SK-N-SH (cell line): ENCODE measurements at regions not wholly inside any gene's neighbourhood (a gene's known extent, or its start where the extent isn't known, plus 50 kb on each side); places are given as distances from the start of the nearest gene placed in this dataset.

Experiments
- CTCF ChIA-PET: fragments of 300-600, 350-600 bp; formaldehyde crosslinking; extraction: SDS; loops from one replicate; lab custom pipeline; 2021; lab: Yijun Ruan, JAX
- POLR2A ChIA-PET: fragments of 350-600 bp; sonication (Branson Sonifier 250); formaldehyde crosslinking; extraction: SDS; loops from one replicate; lab custom pipeline; 2020; ENCODE audit warnings: antibody characterized with exemption, inconsistent platforms; lab: Yijun Ruan, JAX
- DNase-seq: peaks from one replicate; pipeline ENCODE4 v3.0.0; 2012
- H2AFZ ChIP-seq: fragments of 200-600 bp; sonication (generic); 2 replicates; pipeline ENCODE4 v1.8.1; 2016; ENCODE audit warnings: antibody characterized with exemption, mild to moderate bottlenecking, low read depth
- H3F3A ChIP-seq: fragments of 200-600 bp; sonication (generic); replicated peaks from 2 replicates; pipeline ENCODE3; 2016; ENCODE audit warnings: antibody characterized with exemption, mild to moderate bottlenecking; ENCODE audit not compliant: insufficient read depth
- H3K27ac ChIP-seq, 2 experiments: fragments of 200-500 bp in 1 of 2; fragments of 200-600 bp in 1 of 2; sonication (Bioruptor generic) in 1 of 2; sonication (generic), shearing (Covaris generic) in 1 of 2; 2 replicates each; pipeline versions ENCODE4 v1.5.1 to v1.6.1; 2014 to 2016; ENCODE audit warnings: low read depth in 2 of 2, inconsistent platforms in 1 of 2, low read length in 1 of 2, mild to moderate bottlenecking in 1 of 2, mixed read lengths in 1 of 2
- H3K27me3 ChIP-seq: fragments of 200-600 bp; sonication (generic), shearing (Covaris generic); 2 replicates; pipeline ENCODE4 v1.6.1; 2016; ENCODE audit warnings: mixed run types; ENCODE audit not compliant: insufficient read depth
- H3K36me3 ChIP-seq, 2 experiments: fragments of 200-500 bp in 1 of 2; fragments of 200-600 bp in 1 of 2; sonication (Bioruptor generic) in 1 of 2; sonication (generic) in 1 of 2; replicated peaks in 1 of 2; 2 replicates each; pipeline versions ENCODE3 to v1.5.1; 2014 to 2016; ENCODE audit warnings: low read length in 1 of 2, mild to moderate bottlenecking in 1 of 2; ENCODE audit not compliant: insufficient read depth in 2 of 2, control insufficient read depth in 1 of 2
- H3K4me1 ChIP-seq, 2 experiments: fragments of 200-500 bp in 1 of 2; fragments of 200-600 bp in 1 of 2; sonication (Bioruptor generic) in 1 of 2; sonication (generic), shearing (Covaris generic) in 1 of 2; 2 replicates each; pipeline versions ENCODE4 v1.5.1 to v1.6.1; 2014 to 2016; ENCODE audit warnings: low read depth in 1 of 2, low read length in 1 of 2, mixed run types in 1 of 2; ENCODE audit not compliant: insufficient read depth in 2 of 2, control insufficient read depth in 1 of 2
- H3K4me2 ChIP-seq: fragments of 200-600 bp; sonication (generic), shearing (Covaris generic); 2 replicates; pipeline ENCODE4 v1.6.1; 2017; ENCODE audit warnings: mixed run types
- H3K4me3 ChIP-seq, 2 experiments: fragments of 200-500 bp in 1 of 2; fragments of 200-600 bp in 1 of 2; sonication (Bioruptor generic) in 1 of 2; sonication (generic), shearing (Covaris generic) in 1 of 2; 2 replicates each; pipeline versions ENCODE4 v1.5.1 to v1.8.1; 2014 to 2016; ENCODE audit warnings: low read depth in 2 of 2, inconsistent platforms in 1 of 2, low read length in 1 of 2, mild to moderate bottlenecking in 1 of 2, mixed read lengths in 1 of 2, moderate library complexity in 1 of 2
- H3K79me2 ChIP-seq: fragments of 200-600 bp; sonication (generic); 2 replicates; pipeline ENCODE4 v1.8.1; 2017; ENCODE audit warnings: mild to moderate bottlenecking; ENCODE audit not compliant: insufficient read depth
- H3K9ac ChIP-seq: fragments of 200-600 bp; sonication (generic); 2 replicates; pipeline ENCODE4 v1.6.1; 2017; ENCODE audit warnings: mixed run types
- H3K9me2 ChIP-seq: fragments of 200-600 bp; sonication (generic); 2 replicates; pipeline ENCODE4 v1.6.1; 2017; ENCODE audit warnings: mixed run types
- H3K9me3 ChIP-seq: fragments of 200-600 bp; sonication (generic); 2 replicates; pipeline ENCODE4 v1.6.1; 2017; ENCODE audit warnings: mixed run types, mild to moderate bottlenecking, moderate library complexity
- H4K20me1 ChIP-seq: fragments of 200-600 bp; sonication (generic); 2 replicates; pipeline ENCODE4 v1.6.1; 2017; ENCODE audit warnings: mild to moderate bottlenecking, mixed run types; ENCODE audit not compliant: insufficient read depth
- CHD2 ChIP-seq: fragments of 150-350 bp; IDR thresholded peaks from 2 replicates; pipeline ENCODE4 v1.6.1; 2018; ENCODE audit warnings: low read length; ENCODE audit not compliant: partially characterized antibody
- ELF1 ChIP-seq: IDR thresholded peaks from 2 replicates; pipeline ENCODE4 v1.4.0; 2012
- EP300 ChIP-seq, 2 experiments: IDR thresholded peaks; 2 replicates each; pipeline versions ENCODE4 v1.4.0 to v1.6.1; 2012; ENCODE audit warnings: borderline replicate concordance in 1 of 2, low read depth in 1 of 2, low read length in 1 of 2
- JUND ChIP-seq: IDR thresholded peaks from 2 replicates; pipeline ENCODE4 v1.4.0; 2012
- MEF2A ChIP-seq: IDR thresholded peaks from 2 replicates; pipeline ENCODE4 v1.4.0; 2012; ENCODE audit warnings: low read depth, borderline replicate concordance
- MXI1 ChIP-seq: IDR thresholded peaks from 2 replicates; pipeline ENCODE4 v1.6.1; 2012; ENCODE audit warnings: mild to moderate bottlenecking, low read depth, low read length, improper control_type of control experiment
- NFIC ChIP-seq: IDR thresholded peaks from 2 replicates; pipeline ENCODE4 v1.4.0; 2012; ENCODE audit warnings: borderline replicate concordance
- NRF1 ChIP-seq: IDR thresholded peaks from 2 replicates; pipeline ENCODE4 v1.6.1; 2012; ENCODE audit warnings: low read depth, mild to moderate bottlenecking, low read length
- POLR2AphosphoS5 ChIP-seq: IDR thresholded peaks from 2 replicates; pipeline ENCODE4 v1.6.1; 2012; ENCODE audit warnings: low read depth, low read length
- RCOR1 ChIP-seq: fragments of 150-350 bp; IDR thresholded peaks from 2 replicates; pipeline ENCODE4 v1.6.1; 2017; ENCODE audit warnings: antibody characterized with exemption, low read length
- RXRA ChIP-seq: IDR thresholded peaks from 2 replicates; pipeline ENCODE4 v1.4.0; 2012; ENCODE audit warnings: low read depth, mild to moderate bottlenecking, borderline replicate concordance
- SIN3A ChIP-seq: IDR thresholded peaks from 2 replicates; pipeline ENCODE4 v1.6.1; 2012; ENCODE audit warnings: low read depth, mild to moderate bottlenecking, low read length, moderate library complexity, borderline replicate concordance
- SMC3 ChIP-seq: IDR thresholded peaks from 2 replicates; pipeline ENCODE4 v1.6.1; 2012; ENCODE audit warnings: low read depth, low read length, improper control_type of control experiment
- YY1 ChIP-seq: IDR thresholded peaks from 2 replicates; pipeline ENCODE4 v1.4.0; 2012; ENCODE audit warnings: low read depth, mild to moderate bottlenecking
- WGBS: methylation state at CpG from one replicate; pipeline ENCODE4 v1.1.6; 2017; ENCODE audit warnings: low lambda C conversion rate; 5-methylcytosine and 5-hydroxymethylcytosine counted together
- TF ChIP-seq, protein P1 (sequence below): fragments of 150-350 bp; IDR thresholded peaks from 2 replicates; pipeline ENCODE4 v1.6.1; 2017; ENCODE audit warnings: antibody characterized with exemption, low read length, low read depth, borderline replicate concordance
- TF ChIP-seq, protein P2 (sequence below): fragments of 200-600 bp; sonication (generic); IDR thresholded peaks from 2 replicates; pipeline ENCODE4 v1.6.1; 2017; ENCODE audit warnings: antibody characterized with exemption, mild to moderate bottlenecking, moderate library complexity
- TF ChIP-seq, protein P3 (sequence below): IDR thresholded peaks from 2 replicates; pipeline ENCODE4 v1.4.0; 2012; ENCODE audit warnings: low read depth, borderline replicate concordance
- TF ChIP-seq, protein P4 (sequence below): IDR thresholded peaks from 2 replicates; pipeline ENCODE4 v1.6.1; 2012; ENCODE audit warnings: mild to moderate bottlenecking, low read depth, low read length, moderate library complexity

DNA sequence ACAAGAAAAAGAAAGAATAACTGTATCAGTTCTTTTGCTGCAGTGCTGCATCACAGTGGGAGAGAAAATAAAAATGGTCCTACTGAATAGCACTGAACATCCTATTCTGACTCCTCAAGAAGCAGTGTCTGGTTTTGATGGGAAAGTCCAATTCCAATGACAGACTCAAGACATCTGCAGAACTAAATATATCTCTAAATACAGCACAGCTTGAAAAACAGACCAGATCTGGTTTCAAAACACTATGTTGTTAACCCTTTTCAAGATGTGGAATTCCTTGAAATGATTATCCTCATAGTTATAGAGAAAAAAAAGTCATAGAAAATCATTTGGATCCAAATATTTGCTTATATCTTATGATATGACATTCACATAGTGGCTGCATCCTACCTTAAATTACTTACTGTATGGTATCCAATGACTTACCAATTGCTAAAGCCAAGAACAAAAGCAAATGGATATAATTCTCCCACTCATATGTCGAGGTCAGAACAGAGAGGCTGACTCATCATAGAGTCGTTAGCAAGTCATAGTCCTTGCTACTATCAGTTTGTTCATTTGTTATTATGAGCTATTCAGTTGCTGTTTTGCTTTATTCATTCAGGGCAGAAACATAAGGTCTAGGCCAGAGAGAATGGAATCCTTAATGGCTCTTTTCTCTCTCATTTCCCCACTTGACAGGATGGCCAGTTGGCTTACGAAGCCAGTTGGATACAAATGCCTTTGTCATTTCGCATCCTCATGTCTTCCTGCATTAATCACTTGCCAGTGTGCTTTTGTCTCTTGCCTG, 62.5 kb upstream of the ACVR2A start:
- Histone ChIP-seq H3K79me2 (no peaks in the 10 kb centered on the region), H3K4me1 (no peaks in the 10 kb centered on the region), H3K36me3 (no peaks in the 10 kb centered on the region), H3K9me3 (no peaks in the 10 kb centered on the region)
- CTCF ChIA-PET = no interaction called here
- TF ChIP-seq CHD2 = no peak
- TF ChIP-seq, protein P1, sequence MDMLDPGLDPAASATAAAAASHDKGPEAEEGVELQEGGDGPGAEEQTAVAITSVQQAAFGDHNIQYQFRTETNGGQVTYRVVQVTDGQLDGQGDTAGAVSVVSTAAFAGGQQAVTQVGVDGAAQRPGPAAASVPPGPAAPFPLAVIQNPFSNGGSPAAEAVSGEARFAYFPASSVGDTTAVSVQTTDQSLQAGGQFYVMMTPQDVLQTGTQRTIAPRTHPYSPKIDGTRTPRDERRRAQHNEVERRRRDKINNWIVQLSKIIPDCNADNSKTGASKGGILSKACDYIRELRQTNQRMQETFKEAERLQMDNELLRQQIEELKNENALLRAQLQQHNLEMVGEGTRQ = no peak
- TF ChIP-seq POLR2AphosphoS5 = no peak
- TF ChIP-seq, all 33 proteins: peak for 0
- no peak overlapping the region for H2AFZ ChIP-seq
- POLR2A ChIA-PET = no interaction called here
- no peak overlapping the region for H3K4me3 ChIP-seq
- peaks cover 5% of the 10 kb centered on the region for H3F3A ChIP-seq
- WGBS = 33% methylated on average over 4 of the region's 4 CpGs
- H3K27me3 ChIP-seq = no peaks in the 10 kb centered on the region
- H4K20me1 ChIP-seq = no peaks in the 10 kb centered on the region
- H3K27ac ChIP-seq = no peak overlapping the region
- no peak overlapping the region for H3K4me2 ChIP-seq
- no peak for DNase-seq
- H3K9ac ChIP-seq = no peak overlapping the region
- no peaks in the 10 kb centered on the region for H3K9me2 ChIP-seq

DNA sequence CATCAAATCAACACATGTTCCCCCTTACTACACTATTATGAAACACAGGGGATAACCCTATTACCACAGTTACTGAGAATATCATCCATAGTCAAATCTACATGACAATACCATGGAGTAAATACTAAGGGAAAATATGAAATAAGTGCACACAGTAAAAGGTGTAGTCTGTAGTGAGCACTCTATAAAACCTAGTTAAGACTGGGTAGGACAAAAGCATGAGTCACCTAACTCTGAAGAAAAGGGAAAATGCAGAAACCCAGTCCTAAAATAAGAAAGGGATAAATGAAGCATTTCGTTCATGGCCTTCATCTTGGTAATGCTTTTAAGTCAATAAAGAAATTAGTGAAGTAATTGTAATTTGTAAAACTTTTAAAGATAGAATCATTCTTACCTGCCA, 65.4 kb upstream of the ACVR2A start:
- H3K4me1 ChIP-seq = no peaks in the 10 kb centered on the region
- no peaks in the 10 kb centered on the region for H3K9me3 ChIP-seq
- no peaks in the 10 kb centered on the region for H3K79me2 ChIP-seq
- no peaks in the 10 kb centered on the region for H4K20me1 ChIP-seq
- H3K4me3 ChIP-seq = no peak overlapping the region
- TF ChIP-seq POLR2AphosphoS5 (no peak), EP300 (IDR thresholded peaks at IDR 0.05; ENCODE audit: borderline replicate concordance in 1 of 2, low read depth in 1 of 2, low read length in 1 of 2) (no peak), SIN3A (no peak), YY1 (no peak), JUND (no peak), ELF1 (no peak), SMC3 (no peak), CHD2 (no peak), RXRA (no peak), MEF2A (no peak), NFIC (no peak), MXI1 (no peak), NRF1 (no peak), RCOR1 (no peak)
- TF ChIP-seq, protein P2, sequence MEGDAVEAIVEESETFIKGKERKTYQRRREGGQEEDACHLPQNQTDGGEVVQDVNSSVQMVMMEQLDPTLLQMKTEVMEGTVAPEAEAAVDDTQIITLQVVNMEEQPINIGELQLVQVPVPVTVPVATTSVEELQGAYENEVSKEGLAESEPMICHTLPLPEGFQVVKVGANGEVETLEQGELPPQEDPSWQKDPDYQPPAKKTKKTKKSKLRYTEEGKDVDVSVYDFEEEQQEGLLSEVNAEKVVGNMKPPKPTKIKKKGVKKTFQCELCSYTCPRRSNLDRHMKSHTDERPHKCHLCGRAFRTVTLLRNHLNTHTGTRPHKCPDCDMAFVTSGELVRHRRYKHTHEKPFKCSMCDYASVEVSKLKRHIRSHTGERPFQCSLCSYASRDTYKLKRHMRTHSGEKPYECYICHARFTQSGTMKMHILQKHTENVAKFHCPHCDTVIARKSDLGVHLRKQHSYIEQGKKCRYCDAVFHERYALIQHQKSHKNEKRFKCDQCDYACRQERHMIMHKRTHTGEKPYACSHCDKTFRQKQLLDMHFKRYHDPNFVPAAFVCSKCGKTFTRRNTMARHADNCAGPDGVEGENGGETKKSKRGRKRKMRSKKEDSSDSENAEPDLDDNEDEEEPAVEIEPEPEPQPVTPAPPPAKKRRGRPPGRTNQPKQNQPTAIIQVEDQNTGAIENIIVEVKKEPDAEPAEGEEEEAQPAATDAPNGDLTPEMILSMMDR = no peak
- TF ChIP-seq, protein P3, sequence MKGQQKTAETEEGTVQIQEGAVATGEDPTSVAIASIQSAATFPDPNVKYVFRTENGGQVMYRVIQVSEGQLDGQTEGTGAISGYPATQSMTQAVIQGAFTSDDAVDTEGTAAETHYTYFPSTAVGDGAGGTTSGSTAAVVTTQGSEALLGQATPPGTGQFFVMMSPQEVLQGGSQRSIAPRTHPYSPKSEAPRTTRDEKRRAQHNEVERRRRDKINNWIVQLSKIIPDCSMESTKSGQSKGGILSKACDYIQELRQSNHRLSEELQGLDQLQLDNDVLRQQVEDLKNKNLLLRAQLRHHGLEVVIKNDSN = no peak
- TF ChIP-seq, protein P4, sequence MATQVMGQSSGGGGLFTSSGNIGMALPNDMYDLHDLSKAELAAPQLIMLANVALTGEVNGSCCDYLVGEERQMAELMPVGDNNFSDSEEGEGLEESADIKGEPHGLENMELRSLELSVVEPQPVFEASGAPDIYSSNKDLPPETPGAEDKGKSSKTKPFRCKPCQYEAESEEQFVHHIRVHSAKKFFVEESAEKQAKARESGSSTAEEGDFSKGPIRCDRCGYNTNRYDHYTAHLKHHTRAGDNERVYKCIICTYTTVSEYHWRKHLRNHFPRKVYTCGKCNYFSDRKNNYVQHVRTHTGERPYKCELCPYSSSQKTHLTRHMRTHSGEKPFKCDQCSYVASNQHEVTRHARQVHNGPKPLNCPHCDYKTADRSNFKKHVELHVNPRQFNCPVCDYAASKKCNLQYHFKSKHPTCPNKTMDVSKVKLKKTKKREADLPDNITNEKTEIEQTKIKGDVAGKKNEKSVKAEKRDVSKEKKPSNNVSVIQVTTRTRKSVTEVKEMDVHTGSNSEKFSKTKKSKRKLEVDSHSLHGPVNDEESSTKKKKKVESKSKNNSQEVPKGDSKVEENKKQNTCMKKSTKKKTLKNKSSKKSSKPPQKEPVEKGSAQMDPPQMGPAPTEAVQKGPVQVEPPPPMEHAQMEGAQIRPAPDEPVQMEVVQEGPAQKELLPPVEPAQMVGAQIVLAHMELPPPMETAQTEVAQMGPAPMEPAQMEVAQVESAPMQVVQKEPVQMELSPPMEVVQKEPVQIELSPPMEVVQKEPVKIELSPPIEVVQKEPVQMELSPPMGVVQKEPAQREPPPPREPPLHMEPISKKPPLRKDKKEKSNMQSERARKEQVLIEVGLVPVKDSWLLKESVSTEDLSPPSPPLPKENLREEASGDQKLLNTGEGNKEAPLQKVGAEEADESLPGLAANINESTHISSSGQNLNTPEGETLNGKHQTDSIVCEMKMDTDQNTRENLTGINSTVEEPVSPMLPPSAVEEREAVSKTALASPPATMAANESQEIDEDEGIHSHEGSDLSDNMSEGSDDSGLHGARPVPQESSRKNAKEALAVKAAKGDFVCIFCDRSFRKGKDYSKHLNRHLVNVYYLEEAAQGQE = no peak
- TF ChIP-seq, all 33 proteins: peak for 0
- peaks cover 5% of the 10 kb centered on the region for H3F3A ChIP-seq
- 16% methylated on average over 1 of the region's 1 CpG for WGBS
- DNase-seq = no peak
- H3K4me2 ChIP-seq = no peak overlapping the region
- no peak overlapping the region for H3K9ac ChIP-seq
- ChIA-PET CTCF (no interaction called here), POLR2A (no interaction called here)
- no peak overlapping the region for H3K27ac ChIP-seq
- H3K9me2 ChIP-seq = no peaks in the 10 kb centered on the region
- H3K36me3 ChIP-seq = no peaks in the 10 kb centered on the region
- no peak overlapping the region for H2AFZ ChIP-seq
- H3K27me3 ChIP-seq = no peaks in the 10 kb centered on the region
